SU-DHL-6 (cell line): ENCODE measurements at regions not wholly inside any gene's neighbourhood (a gene's known extent, or its start where the extent isn't known, plus 50 kb on each side); places are given as distances from the start of the nearest gene placed in this dataset.

Experiments used
- H2AFZ ChIP-seq: fragments of 200-600 bp; sonication (generic); 2 replicates; pipeline ENCODE4 v1.6.1; 2014; ENCODE audit warnings: low read depth, mild to moderate bottlenecking, moderate library complexity, mixed read lengths, antibody characterized with exemption, low read length; ENCODE audit not compliant: severe bottlenecking
- H3F3A ChIP-seq: fragments of 200-600 bp; shearing (Covaris generic); 2 replicates; pipeline ENCODE4 v1.6.0; 2016; ENCODE audit warnings: antibody characterized with exemption, mild to moderate bottlenecking; ENCODE audit not compliant: insufficient read depth
- H3K27ac ChIP-seq: fragments of 200-600 bp; sonication (generic); 2 replicates; pipeline ENCODE4 v1.5.1; 2016; ENCODE audit warnings: low read depth, mild to moderate bottlenecking, low read length, moderate library complexity, mixed read lengths
- H3K27me3 ChIP-seq: fragments of 200-600 bp; sonication (generic), shearing (Covaris generic); 2 replicates; pipeline ENCODE4 v1.6.0; 2014; ENCODE audit warnings: mild to moderate bottlenecking, low read length
- H3K36me3 ChIP-seq: fragments of 200-600 bp; sonication (generic); 2 replicates; pipeline ENCODE4 v1.6.1; 2014; ENCODE audit warnings: mild to moderate bottlenecking, low read length, mixed read lengths
- H3K4me2 ChIP-seq: fragments of 300-600, 200-600 bp; shearing (Covaris generic), sonication (generic); 2 replicates; pipeline ENCODE4 v1.6.0; 2014; ENCODE audit warnings: low read length, low read depth, mild to moderate bottlenecking; ENCODE audit not compliant: poor library complexity, severe bottlenecking
- H3K4me3 ChIP-seq: fragments of 200-600 bp; sonication (generic); 2 replicates; pipeline ENCODE4 v1.5.1; 2014; ENCODE audit warnings: antibody characterized with exemption, low read length, mild to moderate bottlenecking, mixed read lengths; ENCODE audit not compliant: insufficient read depth, poor library complexity, severe bottlenecking
- H3K79me2 ChIP-seq: fragments of 200-600 bp; sonication (generic); 2 replicates; pipeline ENCODE4 v1.6.1; 2014; ENCODE audit warnings: mild to moderate bottlenecking, low read length, moderate library complexity; ENCODE audit not compliant: insufficient read depth
- H3K9ac ChIP-seq: fragments of 200-600 bp; sonication (generic); 2 replicates; pipeline ENCODE4 v1.7.0; 2014; ENCODE audit warnings: mild to moderate bottlenecking, low read length
- H3K9me2 ChIP-seq: fragments of 200-600 bp; sonication (generic); replicated peaks from 2 replicates; pipeline ENCODE4 v1.6.1; 2014; ENCODE audit warnings: low read length; ENCODE audit not compliant: insufficient read depth
- H3K9me3 ChIP-seq: fragments of 200-600 bp; sonication (generic); 2 replicates; pipeline ENCODE4 v1.6.1; 2014; ENCODE audit warnings: low read length, mixed read lengths; ENCODE audit not compliant: insufficient read depth
- H4K20me1 ChIP-seq: fragments of 200-600 bp; sonication (generic); 2 replicates; pipeline ENCODE4 v1.6.1; 2014; ENCODE audit warnings: low read depth, mild to moderate bottlenecking, antibody characterized with exemption, low read length, moderate library complexity, mixed read lengths
- CTCF ChIP-seq: fragments of 200-600 bp; sonication (generic); IDR thresholded peaks from one replicate; pipeline ENCODE4 v1.5.1; 2017; ENCODE audit warnings: antibody characterized with exemption, mild to moderate bottlenecking, low read length, moderate library complexity; ENCODE audit not compliant: insufficient read depth, poor library complexity, severe bottlenecking
- EZH2phosphoT487 ChIP-seq: fragments of 200-600 bp; sonication (generic), shearing (Covaris generic); conservative IDR thresholded peaks from 2 replicates; pipeline ENCODE4 v1.6.1; 2018; ENCODE audit warnings: mild to moderate bottlenecking, antibody characterized with exemption, low read length, moderate library complexity, mixed read lengths

GRCh38 chr20:56748476-56749377, 119.6 kb downstream of the TFAP2C start:
- Histone ChIP-seq H2AFZ (no peak overlapping the region), H3K9ac (no peak overlapping the region), H3K9me2 (no peaks in the 10 kb centered on the region), H3F3A (no peaks in the 10 kb centered on the region), H3K27ac (no peak overlapping the region), H3K79me2 (no peaks in the 10 kb centered on the region), H3K4me3 (no peak overlapping the region), H3K36me3 (no peaks in the 10 kb centered on the region), H3K9me3 (no peaks in the 10 kb centered on the region), H4K20me1 (no peaks in the 10 kb centered on the region), H3K27me3 (no peaks in the 10 kb centered on the region), H3K4me2 (no peak overlapping the region)
- TF ChIP-seq EZH2phosphoT487 (no peak), CTCF (no peak)

GRCh38 chr20:56750430-56750829, 121.3 kb downstream of the TFAP2C start:
- no peaks in the 10 kb centered on the region for H3K27me3 ChIP-seq
- no peaks in the 10 kb centered on the region for H3K9me2 ChIP-seq
- no peaks in the 10 kb centered on the region for H3F3A ChIP-seq
- no peak overlapping the region for H3K27ac ChIP-seq
- H3K9me3 ChIP-seq = no peaks in the 10 kb centered on the region
- TF ChIP-seq EZH2phosphoT487 (no peak), CTCF (no peak)
- H2AFZ ChIP-seq = no peak overlapping the region
- no peak overlapping the region for H3K4me2 ChIP-seq
- no peaks in the 10 kb centered on the region for H3K36me3 ChIP-seq
- H3K79me2 ChIP-seq = no peaks in the 10 kb centered on the region
- H4K20me1 ChIP-seq = no peaks in the 10 kb centered on the region
- no peak overlapping the region for H3K9ac ChIP-seq
- no peak overlapping the region for H3K4me3 ChIP-seq

GRCh38 chr20:56752274-56752673, 123.2 kb downstream of the TFAP2C start:
- no peak for TF ChIP-seq CTCF
- TF ChIP-seq EZH2phosphoT487 = no peak
- H4K20me1 ChIP-seq = no peaks in the 10 kb centered on the region
- no peak overlapping the region for H3K9ac ChIP-seq
- no peaks in the 10 kb centered on the region for H3K9me2 ChIP-seq
- no peak overlapping the region for H3K27ac ChIP-seq
- no peaks in the 10 kb centered on the region for H3K9me3 ChIP-seq
- H3K36me3 ChIP-seq = no peaks in the 10 kb centered on the region
- H2AFZ ChIP-seq = no peak overlapping the region
- H3K4me3 ChIP-seq = no peak overlapping the region
- no peak overlapping the region for H3K4me2 ChIP-seq
- H3K79me2 ChIP-seq = no peaks in the 10 kb centered on the region
- no peaks in the 10 kb centered on the region for H3K27me3 ChIP-seq
- H3F3A ChIP-seq = no peaks in the 10 kb centered on the region
